Naive thymus-derived CD4-positive, alpha-beta T cell (primary cell): ENCODE measurements at regions not wholly inside any gene's neighbourhood (a gene's known extent, or its start where the extent isn't known, plus 50 kb on each side); places are given as distances from the start of the nearest gene placed in this dataset.

Source experiments
- ATAC-seq: fragments of 150-1000 bp; cut with Tn5 transposase; 2 replicates; pipeline ENCODE4 v1.10.0; 2021; ENCODE audit warnings: mild to moderate bottlenecking, moderate library complexity
- CTCF ChIA-PET: fragments of 350-600 bp; sonication (Branson Sonifier 250); formaldehyde crosslinking; loops from one replicate; lab custom pipeline; 2021; ENCODE audit warnings: antibody characterized with exemption; lab: Charles Lee
- POLR2A ChIA-PET: fragments of 350-600 bp; sonication (Branson Sonifier 250); formaldehyde crosslinking; loops from one replicate; lab custom pipeline; 2021; ENCODE audit warnings: antibody characterized with exemption, inconsistent platforms; lab: Charles Lee
- DNase-seq, 9 donors: peaks; one replicate each; pipeline versions ENCODE4 v3.0.0 to v3.0.0-alpha.2; 2020 to 2022; ENCODE audit warnings: mixed read lengths in 1 of 9
- H3K27ac ChIP-seq: one replicate; pipeline ENCODE4 v1.7.0; 2013; ENCODE audit warnings: mild to moderate bottlenecking, low read depth, low read length, moderate library complexity
- H3K27me3 ChIP-seq, 2 donors: one replicate each; pipeline ENCODE4 v1.7.0; 2013; ENCODE audit warnings: low read length in 2 of 2, mild to moderate bottlenecking in 2 of 2, moderate library complexity in 2 of 2; ENCODE audit not compliant: control insufficient read depth in 2 of 2, insufficient read depth in 2 of 2
- H3K36me3 ChIP-seq, 3 experiments: 1 replicate in 2 of 3; 2 replicates in 1 of 3; pipeline ENCODE4 v1.7.0; 2013; ENCODE audit warnings: low read length in 3 of 3, mild to moderate bottlenecking in 3 of 3, moderate library complexity in 1 of 3; ENCODE audit not compliant: insufficient read depth in 3 of 3, control insufficient read depth in 2 of 3
- H3K4me1 ChIP-seq, 2 donors: one replicate each; pipeline ENCODE4 v1.7.0; 2013; ENCODE audit warnings: low read length in 2 of 2, mild to moderate bottlenecking in 2 of 2, moderate library complexity in 1 of 2; ENCODE audit not compliant: control insufficient read depth in 2 of 2, insufficient read depth in 2 of 2
- H3K4me3 ChIP-seq: 2 replicates; pipeline ENCODE4 v1.7.0; 2013; ENCODE audit warnings: mild to moderate bottlenecking, low read length
- H3K9me3 ChIP-seq, 3 experiments: 1 replicate in 2 of 3; 2 replicates in 1 of 3; pipeline ENCODE4 v1.7.0; 2013; ENCODE audit warnings: low read length in 3 of 3; ENCODE audit not compliant: control insufficient read depth in 2 of 3
- H3K27ac Mint-ChIP-seq, 9 donors: one replicate each; pipeline ENCODE4 v1.8.0; 2020 to 2022; ENCODE audit warnings: mixed read lengths in 9 of 9, mild to moderate bottlenecking in 8 of 9, moderate library complexity in 5 of 9, inconsistent platforms in 2 of 9
- H3K27me3 Mint-ChIP-seq, 5 donors: one replicate each; pipeline ENCODE4 v1.8.0; 2021 to 2022; ENCODE audit warnings: mixed read lengths in 5 of 5, mild to moderate bottlenecking in 1 of 5
- H3K36me3 Mint-ChIP-seq, 5 donors: one replicate each; pipeline ENCODE4 v1.8.0; 2020 to 2022; ENCODE audit warnings: mixed read lengths in 5 of 5, mild to moderate bottlenecking in 3 of 5, inconsistent platforms in 1 of 5
- H3K4me1 Mint-ChIP-seq, 7 donors: one replicate each; pipeline ENCODE4 v1.8.0; 2020 to 2022; ENCODE audit warnings: mixed read lengths in 7 of 7, mild to moderate bottlenecking in 3 of 7, inconsistent platforms in 1 of 7
- H3K4me3 Mint-ChIP-seq, 10 donors: one replicate each; pipeline ENCODE4 v1.8.0; 2020 to 2022; ENCODE audit warnings: mild to moderate bottlenecking in 10 of 10, mixed read lengths in 10 of 10, moderate library complexity in 6 of 10, inconsistent platforms in 2 of 10
- H3K9me3 Mint-ChIP-seq, 11 donors: one replicate each; pipeline ENCODE4 v1.8.0; 2020 to 2022; ENCODE audit warnings: mixed read lengths in 11 of 11, mild to moderate bottlenecking in 4 of 11, inconsistent platforms in 1 of 11, moderate library complexity in 1 of 11
- intact Hi-C, 2 donors: fragments of 100-400 bp; cut with micrococcal nuclease; formaldehyde crosslinking; loops; one replicate each; pipeline ENCODE4 v1.15.1; 2023

- H3K4me1 Mint-ChIP-seq: no peaks in the 10 kb centered on the region
- Histone ChIP-seq H3K27ac (no peak overlapping the region), H3K4me3 (no peak overlapping the region), H3K9me3 (no peaks in the 10 kb centered on the region), H3K36me3 (no peaks in the 10 kb centered on the region), H3K27me3 (no peaks in the 10 kb centered on the region), H3K4me1 (no peaks in the 10 kb centered on the region)
- DNase-seq (no peak), ATAC-seq (no peak)
- peaks cover 0 to 4% (median 0%) of the 10 kb centered on the region in 11 donors for H3K9me3 Mint-ChIP-seq
- POLR2A ChIA-PET: no interaction called here
- CTCF ChIA-PET: no interaction called here
- no peaks in the 10 kb centered on the region for H3K36me3 Mint-ChIP-seq
- H3K27ac Mint-ChIP-seq: no peak overlapping the region
- H3K27me3 Mint-ChIP-seq: no peaks in the 10 kb centered on the region
- H3K4me3 Mint-ChIP-seq: no peak overlapping the region
- intact Hi-C loops: no loop called here
Observed at GRCh38 chr10:65430979-65431378, 1494.9 kb upstream of the LRRTM3 start.

GRCh38 chr10:65470986-65471385 is 1454.8 kb upstream of the LRRTM3 start:
- Histone ChIP-seq H3K27me3 (no peaks in the 10 kb centered on the region), H3K4me3 (no peak overlapping the region), H3K9me3 (no peaks in the 10 kb centered on the region), H3K27ac (no peak overlapping the region), H3K4me1 (no peaks in the 10 kb centered on the region), H3K36me3 (no peaks in the 10 kb centered on the region)
- H3K27ac Mint-ChIP-seq: no peak overlapping the region
- H3K36me3 Mint-ChIP-seq: no peaks in the 10 kb centered on the region
- H3K4me3 Mint-ChIP-seq: no peak overlapping the region
- no peaks in the 10 kb centered on the region for H3K4me1 Mint-ChIP-seq
- H3K9me3 Mint-ChIP-seq: peaks cover 0 to 28% (median 7%) of the 10 kb centered on the region in 11 donors
- ATAC-seq (no peak), DNase-seq (no peak)
- intact Hi-C loops: no loop called here
- CTCF ChIA-PET: no interaction called here
- no peaks in the 10 kb centered on the region for H3K27me3 Mint-ChIP-seq
- POLR2A ChIA-PET: no interaction called here

- no peaks in the 10 kb centered on the region for H3K36me3 Mint-ChIP-seq
- no peaks in the 10 kb centered on the region for H3K27me3 Mint-ChIP-seq
- ChIA-PET CTCF (no interaction called here), POLR2A (no interaction called here)
- no peak for ATAC-seq
- no peaks in the 10 kb centered on the region for H3K36me3 ChIP-seq
- H3K27me3 ChIP-seq: no peaks in the 10 kb centered on the region
- H3K4me1 Mint-ChIP-seq: no peaks in the 10 kb centered on the region
- intact Hi-C loops: no loop called here
- H3K9me3 ChIP-seq: no peaks in the 10 kb centered on the region
- H3K4me1 ChIP-seq: no peaks in the 10 kb centered on the region
- no peak overlapping the region for H3K4me3 ChIP-seq
- H3K9me3 Mint-ChIP-seq: peaks cover 0 to 34% (median 2%) of the 10 kb centered on the region in 11 donors
- DNase-seq: no peak
- H3K4me3 Mint-ChIP-seq: no peak overlapping the region
- H3K27ac Mint-ChIP-seq: no peak overlapping the region
- no peak overlapping the region for H3K27ac ChIP-seq
Observed at GRCh38 chr10:65482848-65483247, 1443.0 kb upstream of the LRRTM3 start.

GRCh38 chr10:65491799-65492198 is 1434.0 kb upstream of the LRRTM3 start:
- Histone ChIP-seq H3K4me1 (no peaks in the 10 kb centered on the region), H3K9me3 (no peaks in the 10 kb centered on the region), H3K27me3 (no peaks in the 10 kb centered on the region), H3K27ac (no peak overlapping the region), H3K4me3 (no peak overlapping the region), H3K36me3 (no peaks in the 10 kb centered on the region)
- no peak overlapping the region for H3K4me3 Mint-ChIP-seq
- ATAC-seq (no peak), DNase-seq (no peak)
- no peak overlapping the region for H3K27ac Mint-ChIP-seq
- no peaks in the 10 kb centered on the region for H3K36me3 Mint-ChIP-seq
- H3K9me3 Mint-ChIP-seq: peaks cover 0 to 17% (median 3%) of the 10 kb centered on the region in 11 donors
- no peaks in the 10 kb centered on the region for H3K4me1 Mint-ChIP-seq
- intact Hi-C loops: no loop called here
- no peaks in the 10 kb centered on the region for H3K27me3 Mint-ChIP-seq
- CTCF ChIA-PET: no interaction called here
- POLR2A ChIA-PET: no interaction called here

- ChIA-PET CTCF (no interaction called here), POLR2A (no interaction called here)
- DNase-seq (no peak), ATAC-seq (no peak)
- Histone ChIP-seq H3K27me3 (no peaks in the 10 kb centered on the region), H3K4me1 (no peaks in the 10 kb centered on the region), H3K27ac (no peak overlapping the region), H3K4me3 (no peak overlapping the region), H3K36me3 (no peaks in the 10 kb centered on the region), H3K9me3 (no peaks in the 10 kb centered on the region)
- peaks cover 0 to 6% (median 0%) of the 10 kb centered on the region in 7 donors for H3K4me1 Mint-ChIP-seq
- H3K27me3 Mint-ChIP-seq: no peaks in the 10 kb centered on the region
- H3K9me3 Mint-ChIP-seq: peaks cover 0 to 6% (median 2%) of the 10 kb centered on the region in 11 donors
- H3K27ac Mint-ChIP-seq: no peak overlapping the region
- no peak overlapping the region for H3K4me3 Mint-ChIP-seq
- H3K36me3 Mint-ChIP-seq: no peaks in the 10 kb centered on the region
- intact Hi-C loops: no loop called here
Observed at GRCh38 chr10:65496541-65496940, 1429.3 kb upstream of the LRRTM3 start.

GRCh38 chr10:65497837-65498236 is 1428.0 kb upstream of the LRRTM3 start:
- H3K36me3 ChIP-seq: no peaks in the 10 kb centered on the region
- peaks cover 0 to 6% (median 2%) of the 10 kb centered on the region in 11 donors for H3K9me3 Mint-ChIP-seq
- intact Hi-C loops: no loop called here
- H3K9me3 ChIP-seq: no peaks in the 10 kb centered on the region
- no peaks in the 10 kb centered on the region for H3K4me1 ChIP-seq
- no peak overlapping the region for H3K4me3 ChIP-seq
- no peaks in the 10 kb centered on the region for H3K36me3 Mint-ChIP-seq
- no peak overlapping the region for H3K27ac ChIP-seq
- no peak overlapping the region for H3K4me3 Mint-ChIP-seq
- no peaks in the 10 kb centered on the region for H3K27me3 ChIP-seq
- no peak overlapping the region for H3K27ac Mint-ChIP-seq
- CTCF ChIA-PET: no interaction called here
- no peaks in the 10 kb centered on the region for H3K27me3 Mint-ChIP-seq
- DNase-seq: no peak
- POLR2A ChIA-PET: no interaction called here
- no peak for ATAC-seq
- H3K4me1 Mint-ChIP-seq: peaks cover 0 to 6% (median 0%) of the 10 kb centered on the region in 7 donors

- Mint-ChIP-seq H3K27me3 (no peaks in the 10 kb centered on the region), H3K9me3 (peaks cover 0 to 10% (median 2%) of the 10 kb centered on the region in 11 donors), H3K36me3 (no peaks in the 10 kb centered on the region), H3K4me1 (peaks cover 0 to 6% (median 0%) of the 10 kb centered on the region in 7 donors), H3K27ac (no peak overlapping the region), H3K4me3 (no peak overlapping the region)
- ChIA-PET CTCF (no interaction called here), POLR2A (no interaction called here)
- H3K4me3 ChIP-seq: no peak overlapping the region
- DNase-seq (no peak), ATAC-seq (no peak)
- H3K9me3 ChIP-seq: no peaks in the 10 kb centered on the region
- H3K27ac ChIP-seq: no peak overlapping the region
- H3K4me1 ChIP-seq: no peaks in the 10 kb centered on the region
- H3K27me3 ChIP-seq: no peaks in the 10 kb centered on the region
- no peaks in the 10 kb centered on the region for H3K36me3 ChIP-seq
- intact Hi-C loops: no loop called here
Observed at GRCh38 chr10:65500716-65501115, 1425.1 kb upstream of the LRRTM3 start.
